ENCODE measurements at regions not wholly inside any gene's neighbourhood (a gene's known extent, or its start where the extent isn't known, plus 50 kb on each side); places are given as distances from the start of the nearest gene placed in this dataset.

DNA sequence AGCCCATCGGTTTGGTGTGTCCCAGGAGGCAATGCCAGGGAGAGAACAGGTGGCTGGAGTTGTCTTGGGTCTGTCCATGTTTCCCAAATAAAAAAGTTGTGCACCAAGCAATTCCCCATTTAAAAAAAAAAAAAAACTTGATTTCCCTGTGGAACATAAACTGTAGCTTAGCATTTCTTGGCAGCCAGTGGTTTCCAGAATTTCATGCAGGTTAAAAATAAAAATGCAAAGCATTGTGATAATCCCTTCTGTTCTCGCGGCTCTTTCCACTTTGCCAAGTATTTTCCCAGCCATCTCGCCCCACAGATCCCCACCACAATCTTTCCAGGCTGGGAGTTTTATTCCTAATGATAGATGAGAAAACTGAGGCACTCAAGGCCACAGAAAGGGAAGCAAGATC, 51.4 kb upstream of the MSX1 start:
- DNase-seq (no peak), ATAC-seq (no peak)
- no peaks in the 10 kb centered on the region for H3K36me3 Mint-ChIP-seq (ENCODE audit: low read depth)
- no peak overlapping the region for H3K4me3 Mint-ChIP-seq
- no peak overlapping the region for H3K27ac Mint-ChIP-seq
- H3K27me3 Mint-ChIP-seq: peaks cover 9% of the 10 kb centered on the region
- POLR2A ChIA-PET: no interaction called here
- intact Hi-C loops (cut with DNase I, micrococcal nuclease): no loop called here
- peaks cover 3% of the 10 kb centered on the region for H3K9me3 Mint-ChIP-seq (ENCODE audit: low read depth)
- H3K4me1 Mint-ChIP-seq: no peaks in the 10 kb centered on the region
- CTCF ChIA-PET: interaction anchor here (1.0 kb wide), 1 partner anchor 13 kb away, joined by 3 read pairs; no protein-coding TSS in a partner anchor

GRCh38 chr4:4805887-4806286, 53.6 kb upstream of the MSX1 start:
- Mint-ChIP-seq H3K27me3 (peaks cover under 1% of the 10 kb centered on the region), H3K27ac (no peak overlapping the region), H3K9me3 (ENCODE audit: low read depth) (peaks cover under 1% of the 10 kb centered on the region), H3K4me3 (no peak overlapping the region), H3K4me1 (no peaks in the 10 kb centered on the region), H3K36me3 (ENCODE audit: low read depth) (no peaks in the 10 kb centered on the region)
- intact Hi-C loops (cut with DNase I, micrococcal nuclease): no loop called here
- ATAC-seq (no peak), DNase-seq (no peak)
- POLR2A ChIA-PET: no interaction called here
- CTCF ChIA-PET: no interaction called here

GRCh38 chr4:4803912-4804296, 55.6 kb upstream of the MSX1 start:
- CTCF ChIA-PET: no interaction called here
- intact Hi-C loops (cut with DNase I, micrococcal nuclease): no loop called here
- Mint-ChIP-seq H3K4me3 (no peak overlapping the region), H3K9me3 (ENCODE audit: low read depth) (no peaks in the 10 kb centered on the region), H3K27ac (no peak overlapping the region), H3K4me1 (no peaks in the 10 kb centered on the region), H3K27me3 (no peaks in the 10 kb centered on the region), H3K36me3 (ENCODE audit: low read depth) (no peaks in the 10 kb centered on the region)
- ATAC-seq (no peak), DNase-seq (no peak)
- POLR2A ChIA-PET: no interaction called here

GRCh38 chr4:4803216-4803911, 56.1 kb upstream of the MSX1 start:
- no peaks in the 10 kb centered on the region for H3K27me3 Mint-ChIP-seq
- ChIA-PET CTCF (no interaction called here), POLR2A (no interaction called here)
- DNase-seq: no peak
- H3K9me3 Mint-ChIP-seq (ENCODE audit: low read depth): peaks cover 1% of the 10 kb centered on the region
- intact Hi-C loops (cut with DNase I, micrococcal nuclease): no loop called here
- no peaks in the 10 kb centered on the region for H3K36me3 Mint-ChIP-seq (ENCODE audit: low read depth)
- H3K27ac Mint-ChIP-seq: no peak overlapping the region
- ATAC-seq: no peak
- no peaks in the 10 kb centered on the region for H3K4me1 Mint-ChIP-seq
- H3K4me3 Mint-ChIP-seq: no peak overlapping the region

- POLR2A ChIA-PET: no interaction called here
- ATAC-seq: no peak
- Mint-ChIP-seq H3K9me3 (ENCODE audit: low read depth) (peaks cover 4% of the 10 kb centered on the region), H3K4me3 (no peak overlapping the region), H3K27me3 (peaks cover 2% of the 10 kb centered on the region), H3K36me3 (ENCODE audit: low read depth) (no peaks in the 10 kb centered on the region), H3K27ac (no peak overlapping the region), H3K4me1 (no peaks in the 10 kb centered on the region)
- intact Hi-C loops (cut with DNase I, micrococcal nuclease): no loop called here
- CTCF ChIA-PET: interaction anchor here (1.1 kb wide), 1 partner anchor 9 kb away, joined by 3 read pairs; no protein-coding TSS in a partner anchor
- DNase-seq: no peak
Measured at GRCh38 chr4:4800646-4801408, 58.6 kb upstream of the MSX1 start.

- POLR2A ChIA-PET: no interaction called here
- DNase-seq (no peak), ATAC-seq (no peak)
- CTCF ChIA-PET: no interaction called here
- Mint-ChIP-seq H3K36me3 (ENCODE audit: low read depth) (peaks cover 4% of the 10 kb centered on the region), H3K9me3 (ENCODE audit: low read depth) (peaks cover 16% of the 10 kb centered on the region), H3K27me3 (peaks cover 12% of the 10 kb centered on the region), H3K4me1 (no peaks in the 10 kb centered on the region), H3K27ac (no peak overlapping the region), H3K4me3 (no peak overlapping the region)
- intact Hi-C loops (cut with DNase I, micrococcal nuclease): no loop called here
Measured at GRCh38 chr4:4794421-4794820, 65.0 kb upstream of the MSX1 start.

DNA sequence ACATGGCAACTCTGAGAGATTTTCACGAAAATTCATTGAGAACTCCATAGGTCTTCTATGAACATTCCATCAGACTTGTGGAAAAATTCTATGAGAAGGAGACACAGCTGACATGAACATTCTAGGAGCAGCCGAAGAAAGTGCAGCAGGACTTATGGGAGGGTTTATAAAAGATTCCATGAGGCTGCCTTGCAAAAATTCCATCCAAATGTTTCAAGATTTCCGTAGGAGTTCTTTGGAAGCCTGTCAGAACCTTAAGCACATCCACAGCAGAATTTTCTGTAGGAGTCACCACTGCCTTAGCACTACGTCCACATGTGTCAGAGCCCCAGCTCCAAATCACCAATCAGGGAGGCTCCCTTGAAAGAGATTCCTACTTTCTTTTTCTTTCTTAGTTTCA, 67.0 kb upstream of the MSX1 start:
- Mint-ChIP-seq H3K36me3 (ENCODE audit: low read depth) (peaks cover 13% of the 10 kb centered on the region), H3K4me1 (peaks cover 4% of the 10 kb centered on the region), H3K27ac (no peak overlapping the region), H3K27me3 (peaks cover 12% of the 10 kb centered on the region), H3K9me3 (ENCODE audit: low read depth) (peaks cover 24% of the 10 kb centered on the region), H3K4me3 (no peak overlapping the region)
- ChIA-PET CTCF (no interaction called here), POLR2A (no interaction called here)
- intact Hi-C loops (cut with DNase I, micrococcal nuclease): no loop called here
- DNase-seq (no peak), ATAC-seq (no peak)

DNA sequence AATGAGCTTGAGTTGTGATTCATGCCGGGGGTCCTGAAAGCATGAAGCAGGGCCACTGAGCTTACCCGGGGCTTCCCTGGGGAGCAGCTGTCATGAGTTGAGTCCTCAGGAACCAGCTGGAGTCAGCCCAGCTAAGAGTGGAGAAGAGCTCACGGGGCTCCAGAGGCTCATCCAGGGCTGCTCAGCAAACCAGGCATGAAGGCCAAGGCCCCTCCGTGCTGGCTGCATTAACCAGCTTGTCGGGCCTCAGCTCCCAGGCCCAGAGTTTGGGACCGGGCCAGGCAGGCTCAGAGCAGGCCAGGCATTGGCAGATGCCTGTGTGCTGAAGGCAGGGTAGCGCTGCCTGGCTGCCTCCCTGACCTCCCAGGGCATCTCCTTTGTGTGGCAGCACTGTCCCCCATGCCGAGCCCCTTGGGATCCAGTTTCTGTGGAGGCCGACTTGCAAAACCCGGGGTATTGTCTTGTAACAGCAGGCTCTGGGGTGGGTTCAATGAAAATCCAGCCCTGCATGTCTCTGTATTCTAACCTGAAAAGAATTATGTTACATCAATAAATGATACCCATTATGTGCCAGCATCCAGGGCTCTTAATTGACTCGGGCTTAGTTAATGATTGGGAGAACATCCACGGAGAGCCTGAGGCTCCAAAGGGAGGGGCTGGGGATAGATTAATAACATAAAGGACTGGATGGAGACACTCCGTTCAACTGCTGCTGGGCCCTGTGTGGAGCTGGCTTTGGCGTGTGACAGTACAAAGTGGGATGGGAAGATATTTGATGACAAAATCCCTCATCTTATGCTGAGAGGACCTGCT, 68.0 kb upstream of the MSX1 start:
- ATAC-seq: no peak
- intact Hi-C loops (cut with DNase I, micrococcal nuclease): no loop called here

DNA sequence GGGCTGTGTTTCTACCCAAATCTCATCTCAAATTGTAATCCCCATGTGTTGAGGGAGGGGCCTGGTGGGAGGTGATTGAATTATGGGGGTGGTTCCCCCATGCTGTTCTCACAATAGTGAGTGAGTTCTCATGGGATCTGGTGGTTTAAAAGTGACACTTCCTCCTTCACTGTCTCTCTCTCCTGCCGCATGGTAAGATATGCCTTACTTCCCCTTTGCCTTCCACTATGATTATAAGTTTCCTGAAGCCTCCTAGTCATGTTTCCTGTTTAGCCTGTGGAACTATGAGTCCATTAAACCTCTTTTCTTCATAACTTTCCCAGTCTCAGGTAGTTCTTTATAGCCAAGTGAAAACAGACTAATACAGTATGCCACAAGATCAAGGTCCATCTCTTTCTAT, 70.0 kb upstream of the MSX1 start:
- no peak overlapping the region for H3K4me3 Mint-ChIP-seq
- CTCF ChIA-PET: interaction anchor here (0.6 kb wide), 1 partner anchor 375 kb away, joined by 3 read pairs; no protein-coding TSS in a partner anchor
- peaks cover 13% of the 10 kb centered on the region for H3K36me3 Mint-ChIP-seq (ENCODE audit: low read depth)
- H3K9me3 Mint-ChIP-seq (ENCODE audit: low read depth): peaks cover 29% of the 10 kb centered on the region
- POLR2A ChIA-PET: no interaction called here
- intact Hi-C loops (cut with DNase I, micrococcal nuclease): no loop called here
- no peak for ATAC-seq
- H3K27me3 Mint-ChIP-seq: peaks cover 10% of the 10 kb centered on the region
- no peak overlapping the region for H3K27ac Mint-ChIP-seq
- DNase-seq: no peak
- peaks cover 4% of the 10 kb centered on the region for H3K4me1 Mint-ChIP-seq

More for the DNA sequence above, 68.0 kb upstream of the MSX1 start:
- no peak for DNase-seq
- no peak overlapping the region for H3K4me3 Mint-ChIP-seq
- CTCF ChIA-PET: interaction anchor here (0.5 to 0.8 kb wide), 2 partner anchors 136 to 300 kb away, joined by 3 to 4 read pairs; no protein-coding TSS in a partner anchor
- peaks cover 13% of the 10 kb centered on the region for H3K36me3 Mint-ChIP-seq (ENCODE audit: low read depth)
- peaks cover 24% of the 10 kb centered on the region for H3K9me3 Mint-ChIP-seq (ENCODE audit: low read depth)
- H3K27me3 Mint-ChIP-seq: peaks cover 10% of the 10 kb centered on the region
- POLR2A ChIA-PET: no interaction called here
- peaks cover 4% of the 10 kb centered on the region for H3K4me1 Mint-ChIP-seq
- no peak overlapping the region for H3K27ac Mint-ChIP-seq

- Mint-ChIP-seq H3K27me3 (peaks cover 7% of the 10 kb centered on the region), H3K9me3 (ENCODE audit: low read depth) (peaks cover 29% of the 10 kb centered on the region), H3K27ac (no peak overlapping the region), H3K4me1 (peaks cover 4% of the 10 kb centered on the region), H3K36me3 (ENCODE audit: low read depth) (peaks cover 13% of the 10 kb centered on the region), H3K4me3 (no peak overlapping the region)
- ATAC-seq (no peak), DNase-seq (no peak)
- ChIA-PET CTCF (interaction anchor here (0.6 kb wide), 1 partner anchor 376 kb away, joined by 3 read pairs; no protein-coding TSS in a partner anchor), POLR2A (no interaction called here)
- intact Hi-C loops (cut with DNase I, micrococcal nuclease): no loop called here
Measured at GRCh38 chr4:4788573-4788972, 70.9 kb upstream of the MSX1 start.

GRCh38 chr4:4787421-4787820, 72.0 kb upstream of the MSX1 start:
- peaks cover 4% of the 10 kb centered on the region for H3K4me1 Mint-ChIP-seq
- ChIA-PET CTCF (no interaction called here), POLR2A (no interaction called here)
- no peak for DNase-seq
- peaks cover 3% of the 10 kb centered on the region for H3K27me3 Mint-ChIP-seq
- no peak overlapping the region for H3K4me3 Mint-ChIP-seq
- no peak for ATAC-seq
- intact Hi-C loops (cut with DNase I, micrococcal nuclease): no loop called here
- H3K36me3 Mint-ChIP-seq (ENCODE audit: low read depth): peaks cover 13% of the 10 kb centered on the region
- H3K9me3 Mint-ChIP-seq (ENCODE audit: low read depth): peaks cover 25% of the 10 kb centered on the region
- no peak overlapping the region for H3K27ac Mint-ChIP-seq
